Dendritic cell treated with granulocyte-macrophage colony-stimulating factor and Interleukin-4, amounts not matched to agents 40 ng/mL and 50 ng/mL, for 4 days (primary cell): ENCODE measurements at regions not wholly inside any gene's neighbourhood (a gene's known extent, or its start where the extent isn't known, plus 50 kb on each side); places are given as distances from the start of the nearest gene placed in this dataset.
"Not testable (repeated sequence)": the region's sequence is repeated elsewhere in the genome, so short reads cannot be mapped to it uniquely, and the experiment has no call there.

Experiments
- H3K27ac Mint-ChIP-seq: one replicate; pipeline ENCODE4 v1.8.0; 2022; ENCODE audit warnings: mild to moderate bottlenecking, mixed read lengths
- H3K27me3 Mint-ChIP-seq: one replicate; pipeline ENCODE4 v1.8.0; 2022; ENCODE audit warnings: mild to moderate bottlenecking, mixed read lengths
- H3K36me3 Mint-ChIP-seq: one replicate; pipeline ENCODE4 v1.8.0; 2022; ENCODE audit warnings: low read depth, mixed read lengths
- H3K4me1 Mint-ChIP-seq: one replicate; pipeline ENCODE4 v1.8.0; 2022; ENCODE audit warnings: low read depth, mixed read lengths
- H3K4me3 Mint-ChIP-seq: one replicate; pipeline ENCODE4 v1.8.0; 2022; ENCODE audit warnings: mild to moderate bottlenecking, moderate library complexity, mixed read lengths
- H3K9me3 Mint-ChIP-seq: one replicate; pipeline ENCODE4 v1.8.0; 2022; ENCODE audit warnings: mixed read lengths
- intact Hi-C: fragments of 100-400 bp; cut with micrococcal nuclease; formaldehyde crosslinking; loops from one replicate; pipeline ENCODE4 v1.15.0; 2022

GRCh38 chr1:148432318-148432717 lies 50.8 kb downstream of the PPIAL4G start:
- H3K27ac Mint-ChIP-seq = not testable (repeated sequence)
- peaks cover 37% of the 10 kb centered on the region for H3K36me3 Mint-ChIP-seq

GRCh38 chr1:148429856-148430255 lies 53.2 kb downstream of the PPIAL4G start:
- H3K4me1 Mint-ChIP-seq = peaks cover 16% of the 10 kb centered on the region

More at GRCh38 chr1:148432318-148432717, 50.8 kb downstream of the PPIAL4G start:
- H3K9me3 Mint-ChIP-seq, H3K27me3 Mint-ChIP-seq, H3K4me1 Mint-ChIP-seq, H3K4me3 Mint-ChIP-seq, intact Hi-C loops: not testable (repeated sequence)

GRCh38 chr1:148426940-148427611 lies 56.0 kb downstream of the PPIAL4G start:
- peaks cover 30% of the 10 kb centered on the region for H3K4me1 Mint-ChIP-seq
- peaks cover 22% of the 10 kb centered on the region for H3K36me3 Mint-ChIP-seq

More at GRCh38 chr1:148429856-148430255, 53.2 kb downstream of the PPIAL4G start:
- H3K9me3 Mint-ChIP-seq, H3K4me3 Mint-ChIP-seq, H3K27me3 Mint-ChIP-seq, H3K27ac Mint-ChIP-seq, intact Hi-C loops: not testable (repeated sequence)
- H3K36me3 Mint-ChIP-seq = peaks cover 37% of the 10 kb centered on the region

GRCh38 chr1:148426385-148426784 lies 56.7 kb downstream of the PPIAL4G start:
- Mint-ChIP-seq H3K36me3 (peaks cover 22% of the 10 kb centered on the region), H3K4me1 (peaks cover 30% of the 10 kb centered on the region)
- H3K27me3 Mint-ChIP-seq, H3K27ac Mint-ChIP-seq, H3K4me3 Mint-ChIP-seq, H3K9me3 Mint-ChIP-seq, intact Hi-C loops: not testable (repeated sequence)

More at GRCh38 chr1:148426940-148427611, 56.0 kb downstream of the PPIAL4G start:
- H3K27me3 Mint-ChIP-seq, H3K27ac Mint-ChIP-seq, intact Hi-C loops, H3K9me3 Mint-ChIP-seq, H3K4me3 Mint-ChIP-seq: not testable (repeated sequence)

GRCh38 chr1:148424143-148425003 lies 58.7 kb downstream of the PPIAL4G start:
- peaks cover 22% of the 10 kb centered on the region for H3K36me3 Mint-ChIP-seq
- H3K27me3 Mint-ChIP-seq, H3K9me3 Mint-ChIP-seq, intact Hi-C loops, H3K4me3 Mint-ChIP-seq: not testable (repeated sequence)
- peak overlapping the region; percentile 60 for H3K27ac Mint-ChIP-seq
- H3K4me1 Mint-ChIP-seq = peaks cover 30% of the 10 kb centered on the region

GRCh38 chr1:148422921-148423320 lies 60.2 kb downstream of the PPIAL4G start:
- H3K4me3 Mint-ChIP-seq, H3K27ac Mint-ChIP-seq, H3K9me3 Mint-ChIP-seq, H3K36me3 Mint-ChIP-seq, intact Hi-C loops, H3K27me3 Mint-ChIP-seq: not testable (repeated sequence)
- H3K4me1 Mint-ChIP-seq = peaks cover 30% of the 10 kb centered on the region

- not testable (repeated sequence) for H3K36me3 Mint-ChIP-seq, H3K27ac Mint-ChIP-seq
Observed at GRCh38 chr1:148417241-148417640, 65.9 kb downstream of the PPIAL4G start.

GRCh38 chr1:148413385-148413784 lies 69.7 kb downstream of the PPIAL4G start:
- H3K27ac Mint-ChIP-seq, intact Hi-C loops, H3K4me3 Mint-ChIP-seq, H3K27me3 Mint-ChIP-seq, H3K4me1 Mint-ChIP-seq, H3K36me3 Mint-ChIP-seq: not testable (repeated sequence)
- peaks cover 12% of the 10 kb centered on the region for H3K9me3 Mint-ChIP-seq

More at GRCh38 chr1:148417241-148417640, 65.9 kb downstream of the PPIAL4G start:
- H3K4me1 Mint-ChIP-seq, intact Hi-C loops, H3K27me3 Mint-ChIP-seq, H3K4me3 Mint-ChIP-seq, H3K9me3 Mint-ChIP-seq: not testable (repeated sequence)

- H3K36me3 Mint-ChIP-seq = peaks cover 13% of the 10 kb centered on the region
- H3K27ac Mint-ChIP-seq, H3K9me3 Mint-ChIP-seq, H3K27me3 Mint-ChIP-seq, H3K4me3 Mint-ChIP-seq, intact Hi-C loops: not testable (repeated sequence)
- peaks cover 28% of the 10 kb centered on the region for H3K4me1 Mint-ChIP-seq
Observed at GRCh38 chr1:148404786-148405568, 78.1 kb downstream of the PPIAL4G start.

- H3K9me3 Mint-ChIP-seq, H3K27ac Mint-ChIP-seq, H3K27me3 Mint-ChIP-seq, intact Hi-C loops, H3K4me3 Mint-ChIP-seq: not testable (repeated sequence)
- Mint-ChIP-seq H3K36me3 (peaks cover 13% of the 10 kb centered on the region), H3K4me1 (peaks cover 28% of the 10 kb centered on the region)
Observed at GRCh38 chr1:148403925-148404324, 79.2 kb downstream of the PPIAL4G start.

- Mint-ChIP-seq H3K36me3 (peaks cover 13% of the 10 kb centered on the region), H3K27ac (peak overlapping the region; percentile 88), H3K4me3 (peak overlapping the region; percentile 87), H3K4me1 (peaks cover 28% of the 10 kb centered on the region)
- intact Hi-C loops, H3K9me3 Mint-ChIP-seq, H3K27me3 Mint-ChIP-seq: not testable (repeated sequence)
Observed at GRCh38 chr1:148403085-148403456, 80.0 kb downstream of the PPIAL4G start.

GRCh38 chr1:148402152-148403084 lies 80.7 kb downstream of the PPIAL4G start:
- H3K27me3 Mint-ChIP-seq, H3K9me3 Mint-ChIP-seq, intact Hi-C loops: not testable (repeated sequence)
- Mint-ChIP-seq H3K36me3 (peaks cover 13% of the 10 kb centered on the region), H3K27ac (peak overlapping the region; percentile 88), H3K4me1 (peaks cover 28% of the 10 kb centered on the region), H3K4me3 (peak overlapping the region; percentile 87)

- peaks cover 14% of the 10 kb centered on the region for H3K4me1 Mint-ChIP-seq
- not testable (repeated sequence) for H3K4me3 Mint-ChIP-seq
Observed at GRCh38 chr1:148397516-148397915, 85.6 kb downstream of the PPIAL4G start.

More at GRCh38 chr1:148397516-148397915, 85.6 kb downstream of the PPIAL4G start:
- H3K27me3 Mint-ChIP-seq, H3K27ac Mint-ChIP-seq, H3K36me3 Mint-ChIP-seq, intact Hi-C loops, H3K9me3 Mint-ChIP-seq: not testable (repeated sequence)
